K562 (cell line): ENCODE measurements at regions not wholly inside any gene's neighbourhood (a gene's known extent, or its start where the extent isn't known, plus 50 kb on each side); places are given as distances from the start of the nearest gene placed in this dataset.

Experiments used
- ATF1 ChIP-seq, 2 experiments: fragments of 450-650 bp in 1 of 2; IDR thresholded peaks; 2 replicates each; pipeline ENCODE4 v1.6.1; 2016; ENCODE audit warnings: missing compliant biosample characterization in 1 of 2, missing genetic modification characterization in 1 of 2
- CEBPG ChIP-seq, 3 experiments: fragments of 200-800 bp in 1 of 3; sonication (Bioruptor generic) in 1 of 3; sonication (generic) in 1 of 3; formaldehyde crosslinking in 1 of 3; IDR thresholded peaks in 2 of 3; conservative IDR thresholded peaks in 1 of 3; 2 replicates each; pipeline versions ENCODE4 v1.6.1 to v1.8.0; 2016 to 2022; ENCODE audit warnings: missing compliant biosample characterization in 2 of 3, missing genetic modification characterization in 2 of 3, mild to moderate bottlenecking in 1 of 3, missing genetic modification reagents in 1 of 3
- HDAC3 ChIP-seq: fragments of 450-650 bp; IDR thresholded peaks from 2 replicates; pipeline ENCODE4 v1.6.1; 2018; ENCODE audit warnings: borderline replicate concordance, mild to moderate bottlenecking, moderate library complexity; ENCODE audit not compliant: partially characterized antibody
- HDAC8 ChIP-seq: fragments of 450-650 bp; IDR thresholded peaks from 2 replicates; pipeline ENCODE4 v1.6.1; 2016; ENCODE audit warnings: mild to moderate bottlenecking, missing genetic modification characterization, moderate library complexity, missing compliant biosample characterization
- ILK ChIP-seq: fragments of 450-650 bp; IDR thresholded peaks from 2 replicates; pipeline ENCODE4 v1.6.1; 2016; ENCODE audit warnings: missing genetic modification characterization, low read depth, mild to moderate bottlenecking, missing compliant biosample characterization, moderate library complexity, borderline replicate concordance
- RAD21 ChIP-seq, 2 experiments: fragments of 250-450 bp in 1 of 2; fragments of 450-650 bp in 1 of 2; sonication (Bioruptor Pico) in 1 of 2; formaldehyde crosslinking in 1 of 2; IDR thresholded peaks in 1 of 2; conservative IDR thresholded peaks in 1 of 2; 2 replicates each; pipeline versions ENCODE4 v1.4.0 to v1.8.0; 2020 to 2022; ENCODE audit warnings: mild to moderate bottlenecking in 2 of 2, moderate library complexity in 1 of 2
- TBP ChIP-seq: optimal IDR thresholded peaks from 2 replicates; pipeline ENCODE3; 2011; ENCODE audit warnings: low read depth, low read length, improper control_type of control experiment
- ZNF224 ChIP-seq: sonication (generic); formaldehyde crosslinking; IDR thresholded peaks from 2 replicates; pipeline ENCODE4 v1.8.0; 2022; ENCODE audit warnings: mild to moderate bottlenecking, missing genetic modification reagents
- ZNF707 ChIP-seq: fragments of 250-450 bp; sonication (Bioruptor Pico); conservative IDR thresholded peaks from 2 replicates; pipeline ENCODE4 v1.8.0; 2022; ENCODE audit warnings: inconsistent platforms, mild to moderate bottlenecking, moderate library complexity
- ZNF778 ChIP-seq: fragments of 450-650 bp; formaldehyde crosslinking; IDR thresholded peaks from 2 replicates; pipeline ENCODE4 v1.4.0; 2020; ENCODE audit warnings: mild to moderate bottlenecking, moderate library complexity
- ZNF785 ChIP-seq: fragments of 250-450 bp; sonication (Bioruptor Pico); IDR thresholded peaks from 2 replicates; pipeline ENCODE4 v1.4.0; 2020; ENCODE audit warnings: mild to moderate bottlenecking
- TF ChIP-seq, protein P1 (sequence below): fragments of 450-650 bp; IDR thresholded peaks from 2 replicates; pipeline ENCODE4 v1.6.1; 2016; ENCODE audit warnings: antibody characterized with exemption
- TF ChIP-seq, protein P2 (sequence below), 3 experiments: IDR thresholded peaks in 2 of 3; conservative IDR thresholded peaks in 1 of 3; 2 replicates each; pipeline ENCODE4 v1.5.1; 2011 to 2012; ENCODE audit warnings: low read length in 3 of 3, mild to moderate bottlenecking in 3 of 3, control low read depth in 2 of 3, improper control_type of control experiment in 1 of 3, inconsistent platforms in 1 of 3, low read depth in 1 of 3, mixed read lengths in 1 of 3, moderate library complexity in 1 of 3; ENCODE audit not compliant: insufficient read depth in 2 of 3
- TF ChIP-seq, protein P3 (sequence below): sonication (generic); formaldehyde crosslinking; IDR thresholded peaks from 2 replicates; pipeline ENCODE4 v1.8.0; 2022; ENCODE audit warnings: mild to moderate bottlenecking, low read depth, missing genetic modification reagents

DNA sequence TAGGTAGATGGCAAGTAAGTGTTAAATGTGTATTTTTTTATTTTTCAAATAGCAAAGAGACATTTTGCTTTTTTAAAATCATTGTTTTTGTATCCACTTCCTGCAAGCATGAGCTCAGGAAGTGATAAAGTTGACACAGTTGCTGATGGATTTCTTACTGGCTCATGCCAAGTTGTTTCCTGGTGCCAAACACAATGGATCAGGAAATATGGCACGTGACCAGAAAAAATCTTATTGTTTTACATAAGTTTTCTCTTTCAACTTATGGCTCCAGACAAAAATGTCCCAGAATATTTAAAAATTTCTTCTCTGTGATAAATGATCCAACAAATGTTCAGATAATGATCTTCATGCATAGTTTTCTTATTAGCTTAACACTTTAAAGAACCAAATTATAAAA lies 1279.1 kb upstream of the FLRT2 start:
- TF ChIP-seq RAD21 (CRISPR knock-in tag; conservative IDR thresholded peaks at IDR 0.05 in 1 of 2, IDR thresholded peaks at IDR 0.05 in 1 of 2) (no peak), HDAC3 (no peak), ZNF707 (CRISPR knock-in tag) (no peak), CEBPG (CRISPR knock-in tag; IDR thresholded peaks at IDR 0.05) (no peak), CEBPG (tag; conservative IDR thresholded peaks at IDR 0.05 in 1 of 2, IDR thresholded peaks at IDR 0.05 in 1 of 2) (no peak), ATF1 (CRISPR knock-in tag; IDR thresholded peaks at IDR 0.05) (no peak), ATF1 (tag; IDR thresholded peaks at IDR 0.05) (no peak), ZNF785 (CRISPR knock-in tag) (no peak), ILK (tag) (no peak), ZNF778 (no peak), HDAC8 (no peak), ZNF224 (CRISPR knock-in tag) (no peak), TBP (no peak)
- TF ChIP-seq, protein P1, sequence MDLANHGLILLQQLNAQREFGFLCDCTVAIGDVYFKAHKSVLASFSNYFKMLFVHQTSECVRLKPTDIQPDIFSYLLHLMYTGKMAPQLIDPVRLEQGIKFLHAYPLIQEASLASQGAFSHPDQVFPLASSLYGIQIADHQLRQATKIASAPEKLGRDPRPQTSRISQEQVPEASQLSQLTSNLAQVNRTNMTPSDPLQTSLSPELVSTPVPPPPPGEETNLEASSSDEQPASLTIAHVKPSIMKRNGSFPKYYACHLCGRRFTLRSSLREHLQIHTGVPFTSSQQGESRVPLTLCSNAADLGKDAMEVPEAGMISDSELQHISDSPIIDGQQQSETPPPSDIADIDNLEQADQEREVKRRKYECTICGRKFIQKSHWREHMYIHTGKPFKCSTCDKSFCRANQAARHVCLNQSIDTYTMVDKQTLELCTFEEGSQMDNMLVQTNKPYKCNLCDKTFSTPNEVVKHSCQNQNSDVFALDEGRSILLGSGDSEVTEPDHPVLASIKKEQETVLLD = no peak
- TF ChIP-seq, protein P2, sequence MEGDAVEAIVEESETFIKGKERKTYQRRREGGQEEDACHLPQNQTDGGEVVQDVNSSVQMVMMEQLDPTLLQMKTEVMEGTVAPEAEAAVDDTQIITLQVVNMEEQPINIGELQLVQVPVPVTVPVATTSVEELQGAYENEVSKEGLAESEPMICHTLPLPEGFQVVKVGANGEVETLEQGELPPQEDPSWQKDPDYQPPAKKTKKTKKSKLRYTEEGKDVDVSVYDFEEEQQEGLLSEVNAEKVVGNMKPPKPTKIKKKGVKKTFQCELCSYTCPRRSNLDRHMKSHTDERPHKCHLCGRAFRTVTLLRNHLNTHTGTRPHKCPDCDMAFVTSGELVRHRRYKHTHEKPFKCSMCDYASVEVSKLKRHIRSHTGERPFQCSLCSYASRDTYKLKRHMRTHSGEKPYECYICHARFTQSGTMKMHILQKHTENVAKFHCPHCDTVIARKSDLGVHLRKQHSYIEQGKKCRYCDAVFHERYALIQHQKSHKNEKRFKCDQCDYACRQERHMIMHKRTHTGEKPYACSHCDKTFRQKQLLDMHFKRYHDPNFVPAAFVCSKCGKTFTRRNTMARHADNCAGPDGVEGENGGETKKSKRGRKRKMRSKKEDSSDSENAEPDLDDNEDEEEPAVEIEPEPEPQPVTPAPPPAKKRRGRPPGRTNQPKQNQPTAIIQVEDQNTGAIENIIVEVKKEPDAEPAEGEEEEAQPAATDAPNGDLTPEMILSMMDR (IDR thresholded peaks at IDR 0.05 in 2 of 3, conservative IDR thresholded peaks at IDR 0.05 in 1 of 3; ENCODE audit: insufficient read depth in 2 of 3, low read depth in 1 of 3, low read length in 3 of 3) = no peak
- TF ChIP-seq, protein P3, sequence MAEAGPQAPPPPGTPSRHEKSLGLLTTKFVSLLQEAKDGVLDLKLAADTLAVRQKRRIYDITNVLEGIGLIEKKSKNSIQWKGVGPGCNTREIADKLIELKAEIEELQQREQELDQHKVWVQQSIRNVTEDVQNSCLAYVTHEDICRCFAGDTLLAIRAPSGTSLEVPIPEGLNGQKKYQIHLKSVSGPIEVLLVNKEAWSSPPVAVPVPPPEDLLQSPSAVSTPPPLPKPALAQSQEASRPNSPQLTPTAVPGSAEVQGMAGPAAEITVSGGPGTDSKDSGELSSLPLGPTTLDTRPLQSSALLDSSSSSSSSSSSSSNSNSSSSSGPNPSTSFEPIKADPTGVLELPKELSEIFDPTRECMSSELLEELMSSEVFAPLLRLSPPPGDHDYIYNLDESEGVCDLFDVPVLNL (CRISPR knock-in tag) = no peak
